Keratinocyte (primary cell): ENCODE measurements at regions not wholly inside any gene's neighbourhood (a gene's known extent, or its start where the extent isn't known, plus 50 kb on each side); places are given as distances from the start of the nearest gene placed in this dataset.

Experiments used
- DNase-seq: peaks from one replicate; pipeline ENCODE4 v3.0.0-alpha.2; 2011; ENCODE audit warnings: low read depth, missing footprints, low spot score
- FAIRE-seq: peaks from 2 replicates; lab custom pipeline; 2011; peaks lifted over from hg19 to GRCh38; lab: Jason Lieb, UNC
- H2AFZ ChIP-seq: 2 replicates; pipeline ENCODE4 v1.6.0; 2012; ENCODE audit warnings: low read length, control low read depth, inconsistent platforms; ENCODE audit not compliant: control insufficient read depth
- H3K27ac ChIP-seq: 2 replicates; pipeline ENCODE4 v1.5.1; 2011; ENCODE audit warnings: low read length; ENCODE audit not compliant: control insufficient read depth, insufficient read depth
- H3K27me3 ChIP-seq: 3 replicates; pipeline ENCODE4 v1.6.0; 2011; ENCODE audit warnings: low read length; ENCODE audit not compliant: control insufficient read depth, insufficient read depth; ENCODE audit errors: extremely low read depth
- H3K36me3 ChIP-seq, 2 experiments: 2 replicates in 1 of 2; 3 replicates in 1 of 2; pipeline ENCODE4 v1.5.1; 2011; ENCODE audit warnings: low read length in 2 of 2, mild to moderate bottlenecking in 1 of 2; ENCODE audit not compliant: control insufficient read depth in 2 of 2, insufficient read depth in 2 of 2; ENCODE audit errors: extremely low read depth in 1 of 2
- H3K4me1 ChIP-seq: 3 replicates; pipeline ENCODE4 v1.5.1; 2011; ENCODE audit warnings: low read length; ENCODE audit not compliant: control insufficient read depth, insufficient read depth; ENCODE audit errors: extremely low read depth
- H3K4me2 ChIP-seq: 3 replicates; pipeline ENCODE4 v1.6.0; 2011; ENCODE audit warnings: low read depth, low read length; ENCODE audit not compliant: control insufficient read depth, insufficient read depth; ENCODE audit errors: extremely low read depth
- H3K4me3 ChIP-seq, 3 experiments: fragments of 200-600 bp in 1 of 3; sonication (generic) in 1 of 3; 2 replicates in 2 of 3; 3 replicates in 1 of 3; pipeline ENCODE4 v1.5.1; 2011 to 2016; ENCODE audit warnings: low read length in 3 of 3, mild to moderate bottlenecking in 3 of 3, control low read depth in 2 of 3, inconsistent platforms in 1 of 3, low read depth in 1 of 3, mixed read lengths in 1 of 3, mixed run types in 1 of 3, moderate library complexity in 1 of 3; ENCODE audit not compliant: control insufficient read depth in 2 of 3, insufficient read depth in 2 of 3; ENCODE audit errors: extremely low read depth in 1 of 3
- H3K79me2 ChIP-seq: 2 replicates; pipeline ENCODE4 v1.6.0; 2012; ENCODE audit warnings: low read length; ENCODE audit not compliant: control insufficient read depth, insufficient read depth
- H3K9ac ChIP-seq: 3 replicates; pipeline ENCODE4 v1.6.0; 2011; ENCODE audit warnings: low read length; ENCODE audit not compliant: control insufficient read depth, insufficient read depth; ENCODE audit errors: extremely low read depth
- H3K9me1 ChIP-seq: 3 replicates; pipeline ENCODE4 v1.6.0; 2011; ENCODE audit warnings: low read length; ENCODE audit not compliant: control insufficient read depth, insufficient read depth; ENCODE audit errors: extremely low read depth
- H3K9me3 ChIP-seq: 2 replicates; pipeline ENCODE4 v1.5.1; 2012; ENCODE audit warnings: low read depth, low read length; ENCODE audit not compliant: control insufficient read depth
- H4K20me1 ChIP-seq: 3 replicates; pipeline ENCODE4 v1.6.0; 2011; ENCODE audit warnings: low read length; ENCODE audit not compliant: control insufficient read depth, insufficient read depth; ENCODE audit errors: extremely low read depth
- EZH2 ChIP-seq: IDR thresholded peaks from one replicate; pipeline ENCODE4 v1.6.1; 2012; ENCODE audit warnings: inconsistent platforms, mild to moderate bottlenecking, low read length, moderate library complexity
- dilution Hi-C: fragments of 300-500 bp; cut with MboI; formaldehyde crosslinking; loops from one replicate; pipeline ENCODE4 v1.7.0; 2020; ENCODE audit warnings: low sequenced_read_pairs; ENCODE audit not compliant: extremely low pct_ligation_motif_present
- TF ChIP-seq, protein P1 (sequence below), 3 experiments: IDR thresholded peaks in 1 of 3; conservative IDR thresholded peaks in 1 of 3; optimal IDR thresholded peaks in 1 of 3; 2 replicates in 2 of 3; 3 replicates in 1 of 3; pipeline versions ENCODE3 to v1.5.1; 2011; ENCODE audit warnings: low read length in 3 of 3, mild to moderate bottlenecking in 3 of 3, moderate library complexity in 2 of 3, control low read depth in 1 of 3, inconsistent platforms in 1 of 3; ENCODE audit not compliant: insufficient read depth in 2 of 3; ENCODE audit errors: extremely low read depth in 1 of 3

GRCh38 chr15:87715252-87715651 is 541.3 kb downstream of the NTRK3 start:
- TF ChIP-seq EZH2, result no peak
- TF ChIP-seq, protein P1, sequence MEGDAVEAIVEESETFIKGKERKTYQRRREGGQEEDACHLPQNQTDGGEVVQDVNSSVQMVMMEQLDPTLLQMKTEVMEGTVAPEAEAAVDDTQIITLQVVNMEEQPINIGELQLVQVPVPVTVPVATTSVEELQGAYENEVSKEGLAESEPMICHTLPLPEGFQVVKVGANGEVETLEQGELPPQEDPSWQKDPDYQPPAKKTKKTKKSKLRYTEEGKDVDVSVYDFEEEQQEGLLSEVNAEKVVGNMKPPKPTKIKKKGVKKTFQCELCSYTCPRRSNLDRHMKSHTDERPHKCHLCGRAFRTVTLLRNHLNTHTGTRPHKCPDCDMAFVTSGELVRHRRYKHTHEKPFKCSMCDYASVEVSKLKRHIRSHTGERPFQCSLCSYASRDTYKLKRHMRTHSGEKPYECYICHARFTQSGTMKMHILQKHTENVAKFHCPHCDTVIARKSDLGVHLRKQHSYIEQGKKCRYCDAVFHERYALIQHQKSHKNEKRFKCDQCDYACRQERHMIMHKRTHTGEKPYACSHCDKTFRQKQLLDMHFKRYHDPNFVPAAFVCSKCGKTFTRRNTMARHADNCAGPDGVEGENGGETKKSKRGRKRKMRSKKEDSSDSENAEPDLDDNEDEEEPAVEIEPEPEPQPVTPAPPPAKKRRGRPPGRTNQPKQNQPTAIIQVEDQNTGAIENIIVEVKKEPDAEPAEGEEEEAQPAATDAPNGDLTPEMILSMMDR (optimal IDR thresholded peaks at IDR 0.05 in 1 of 3, IDR thresholded peaks at IDR 0.05 in 1 of 3, conservative IDR thresholded peaks at IDR 0.05 in 1 of 3; ENCODE audit: extremely low read depth in 1 of 3, insufficient read depth in 2 of 3, low read length in 3 of 3), result no peak

GRCh38 chr15:87713475-87713879 is 543.1 kb downstream of the NTRK3 start:
- Histone ChIP-seq H2AFZ (no peak overlapping the region), H3K4me2 (no peak overlapping the region), H3K4me1 (no peaks in the 10 kb centered on the region), H3K9ac (no peak overlapping the region), H3K79me2 (no peaks in the 10 kb centered on the region), H3K9me3 (no peaks in the 10 kb centered on the region), H3K36me3 (no peaks in the 10 kb centered on the region), H3K27ac (no peak overlapping the region), H3K27me3 (no peaks in the 10 kb centered on the region), H3K9me1 (no peaks in the 10 kb centered on the region), H4K20me1 (no peaks in the 10 kb centered on the region), H3K4me3 (no peak overlapping the region)
- FAIRE-seq (no peak), DNase-seq (no peak)
- dilution Hi-C loops, result no loop called here
- TF ChIP-seq, protein P1 (optimal IDR thresholded peaks at IDR 0.05 in 1 of 3, IDR thresholded peaks at IDR 0.05 in 1 of 3, conservative IDR thresholded peaks at IDR 0.05 in 1 of 3; ENCODE audit: extremely low read depth in 1 of 3, insufficient read depth in 2 of 3, low read length in 3 of 3), result no peak
- TF ChIP-seq EZH2, result no peak

More at GRCh38 chr15:87715252-87715651, 541.3 kb downstream of the NTRK3 start:
- no peaks in the 10 kb centered on the region for H4K20me1 ChIP-seq
- H3K27ac ChIP-seq, result no peak overlapping the region
- H2AFZ ChIP-seq, result no peak overlapping the region
- H3K27me3 ChIP-seq, result no peaks in the 10 kb centered on the region
- H3K9ac ChIP-seq, result no peak overlapping the region
- H3K36me3 ChIP-seq, result no peaks in the 10 kb centered on the region
- DNase-seq (no peak), FAIRE-seq (no peak)
- no peak overlapping the region for H3K4me2 ChIP-seq
- no peaks in the 10 kb centered on the region for H3K9me1 ChIP-seq
- H3K4me1 ChIP-seq, result no peaks in the 10 kb centered on the region
- no peaks in the 10 kb centered on the region for H3K79me2 ChIP-seq
- no peaks in the 10 kb centered on the region for H3K9me3 ChIP-seq
- no peak overlapping the region for H3K4me3 ChIP-seq
- dilution Hi-C loops, result no loop called here
